Endodermal cell (in vitro differentiated cells): ENCODE measurements at regions not wholly inside any gene's neighbourhood (a gene's known extent, or its start where the extent isn't known, plus 50 kb on each side); places are given as distances from the start of the nearest gene placed in this dataset.

Experiments used
- DNase-seq: peaks from one replicate; pipeline ENCODE4 v3.0.0-alpha.2; 2017
- H3K27ac ChIP-seq: 2 replicates; pipeline ENCODE4 v1.5.1; 2013; ENCODE audit warnings: mild to moderate bottlenecking, low read depth, low read length, moderate library complexity
- H3K27me3 ChIP-seq: 2 replicates; pipeline ENCODE4 v1.6.1; 2013; ENCODE audit warnings: mild to moderate bottlenecking, low read length, moderate library complexity; ENCODE audit not compliant: insufficient read depth, control insufficient read depth, poor library complexity, severe bottlenecking
- H3K36me3 ChIP-seq: 2 replicates; pipeline ENCODE4 v1.7.0; 2013; ENCODE audit warnings: mild to moderate bottlenecking, low read length, moderate library complexity; ENCODE audit not compliant: control insufficient read depth, insufficient read depth
- H3K4me1 ChIP-seq: one replicate; pipeline ENCODE4 v1.7.0; 2013; ENCODE audit warnings: low read length; ENCODE audit not compliant: control insufficient read depth, insufficient read depth
- H3K4me3 ChIP-seq: 2 replicates; pipeline ENCODE4 v1.5.1; 2013; ENCODE audit warnings: mild to moderate bottlenecking, low read length, moderate library complexity
- H3K9ac ChIP-seq: 2 replicates; pipeline ENCODE4 v1.6.1; 2013; ENCODE audit warnings: mild to moderate bottlenecking, low read length, moderate library complexity; ENCODE audit not compliant: poor library complexity, severe bottlenecking; ENCODE audit errors: extremely low read depth
- H3K9me3 ChIP-seq: 2 replicates; pipeline ENCODE4 v1.6.1; 2013; ENCODE audit warnings: mild to moderate bottlenecking, low read length, moderate library complexity; ENCODE audit not compliant: control insufficient read depth
- H3K27ac Mint-ChIP-seq: 2 replicates; pipeline ENCODE4 v1.8.0; 2020; ENCODE audit warnings: mixed read lengths
- H3K27me3 Mint-ChIP-seq: 2 replicates; pipeline ENCODE4 v1.8.0; 2021; ENCODE audit warnings: mild to moderate bottlenecking, mixed read lengths; ENCODE audit not compliant: insufficient read depth
- H3K36me3 Mint-ChIP-seq: 2 replicates; pipeline ENCODE4 v1.8.0; 2020; ENCODE audit warnings: low read depth, mixed read lengths
- H3K4me1 Mint-ChIP-seq: 2 replicates; pipeline ENCODE4 v1.8.0; 2020; ENCODE audit warnings: mixed read lengths
- H3K4me3 Mint-ChIP-seq: 2 replicates; pipeline ENCODE4 v1.8.0; 2020; ENCODE audit warnings: mild to moderate bottlenecking, moderate library complexity, mixed read lengths
- H3K9me3 Mint-ChIP-seq: 2 replicates; pipeline ENCODE4 v1.8.0; 2020; ENCODE audit warnings: mild to moderate bottlenecking, mixed read lengths
- CTCF ChIP-seq: fragments of 200-600 bp; sonication (generic); conservative IDR thresholded peaks from 2 replicates; pipeline ENCODE4 v1.5.0; 2021; ENCODE audit warnings: antibody characterized with exemption, mild to moderate bottlenecking
- WGBS, 2 experiments: methylation state at CpG; one replicate each; pipeline versions ENCODE4 v1.1.5 to v1.1.7; 2013; ENCODE audit warnings: missing lambda C conversion rate in 2 of 2, mixed read lengths in 1 of 2; ENCODE audit not compliant: insufficient coverage in 1 of 2, insufficient read length in 1 of 2; 5-methylcytosine and 5-hydroxymethylcytosine counted together

GRCh38 chr9:26145938-26146337 is 467.7 kb upstream of the TUSC1 start:
- Histone ChIP-seq H3K9ac (no peak overlapping the region), H3K9me3 (no peaks in the 10 kb centered on the region), H3K4me3 (no peak overlapping the region), H3K4me1 (no peaks in the 10 kb centered on the region), H3K36me3 (no peaks in the 10 kb centered on the region), H3K27ac (no peak overlapping the region), H3K27me3 (no peaks in the 10 kb centered on the region)
- Mint-ChIP-seq H3K4me3 (no peak overlapping the region), H3K27me3 (no peaks in the 10 kb centered on the region), H3K9me3 (no peaks in the 10 kb centered on the region), H3K4me1 (no peaks in the 10 kb centered on the region), H3K36me3 (no peaks in the 10 kb centered on the region), H3K27ac (no peak overlapping the region)
- TF ChIP-seq CTCF, result no peak
- no peak for DNase-seq
- 93 to 97% methylated on average over 3 to 10 of the region's 10 CpGs for WGBS, 2 experiments

DNA sequence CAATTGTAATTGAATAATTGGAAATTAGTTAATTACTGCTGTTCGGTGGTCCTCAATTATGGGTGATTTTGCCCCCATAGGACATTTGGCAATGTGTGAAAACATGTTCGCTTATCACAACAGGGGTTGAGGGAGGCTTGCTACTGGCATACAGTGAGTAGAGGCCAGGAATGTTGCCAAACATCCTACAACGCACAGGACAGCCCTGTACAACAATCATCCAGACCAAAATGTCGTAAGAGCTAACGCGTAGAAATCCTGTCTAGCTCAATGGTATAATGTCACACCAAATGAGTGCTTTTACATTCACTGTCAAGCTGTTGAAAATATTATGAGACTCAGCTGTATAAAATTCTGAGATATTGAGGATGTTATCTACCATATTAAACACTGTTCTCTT is 464.4 kb upstream of the TUSC1 start:
- Histone ChIP-seq H3K4me1 (no peaks in the 10 kb centered on the region), H3K27me3 (no peaks in the 10 kb centered on the region), H3K36me3 (no peaks in the 10 kb centered on the region), H3K9ac (no peak overlapping the region), H3K4me3 (no peak overlapping the region), H3K27ac (no peak overlapping the region), H3K9me3 (no peaks in the 10 kb centered on the region)
- TF ChIP-seq CTCF, result no peak
- no peaks in the 10 kb centered on the region for H3K4me1 Mint-ChIP-seq
- DNase-seq, result no peak
- no peak overlapping the region for H3K4me3 Mint-ChIP-seq
- no peaks in the 10 kb centered on the region for H3K36me3 Mint-ChIP-seq
- WGBS, 2 experiments, result 91 to 95% methylated on average over 4 to 6 of the region's 6 CpGs
- H3K27ac Mint-ChIP-seq, result no peak overlapping the region
- H3K9me3 Mint-ChIP-seq, result no peaks in the 10 kb centered on the region
- no peaks in the 10 kb centered on the region for H3K27me3 Mint-ChIP-seq

- H3K27ac Mint-ChIP-seq, result no peak overlapping the region
- H3K27me3 Mint-ChIP-seq, result no peaks in the 10 kb centered on the region
- TF ChIP-seq CTCF, result no peak
- H3K27ac ChIP-seq, result no peak overlapping the region
- H3K36me3 Mint-ChIP-seq, result no peaks in the 10 kb centered on the region
- H3K36me3 ChIP-seq, result no peaks in the 10 kb centered on the region
- no peak overlapping the region for H3K4me3 ChIP-seq
- no peak for DNase-seq
- H3K9ac ChIP-seq, result no peak overlapping the region
- WGBS, 2 experiments, result 89 to 95% methylated on average over 5 of the region's 5 CpGs
- no peaks in the 10 kb centered on the region for H3K4me1 Mint-ChIP-seq
- no peaks in the 10 kb centered on the region for H3K27me3 ChIP-seq
- H3K9me3 Mint-ChIP-seq, result no peaks in the 10 kb centered on the region
- H3K9me3 ChIP-seq, result no peaks in the 10 kb centered on the region
- H3K4me1 ChIP-seq, result no peaks in the 10 kb centered on the region
- no peak overlapping the region for H3K4me3 Mint-ChIP-seq
Measured at GRCh38 chr9:26142201-26142600, 464.0 kb upstream of the TUSC1 start.
